ENCODE measurements at regions not wholly inside any gene's neighbourhood (a gene's known extent, or its start where the extent isn't known, plus 50 kb on each side); places are given as distances from the start of the nearest gene placed in this dataset.
"Not testable (repeated sequence)": the region's sequence is repeated elsewhere in the genome, so short reads cannot be mapped to it uniquely, and the experiment has no call there.

DNA sequence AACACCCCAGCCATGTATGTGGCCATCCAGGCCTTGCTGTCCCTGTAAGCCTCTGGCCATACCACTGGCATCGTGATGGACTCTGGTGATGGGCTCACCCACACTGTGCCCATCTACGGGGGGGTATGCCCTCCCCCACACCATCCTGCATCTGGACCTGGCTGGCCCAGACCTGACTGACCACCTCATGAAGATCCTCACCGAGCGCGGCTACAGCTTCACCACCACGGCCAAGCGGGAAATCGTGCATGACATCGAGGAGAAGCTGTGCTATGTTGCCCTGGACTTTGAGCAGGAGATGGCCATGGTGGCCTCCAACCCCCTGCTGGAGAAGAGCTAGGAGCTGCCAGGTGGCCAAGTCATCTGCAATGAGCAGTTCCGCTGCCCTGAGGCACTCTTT lies 80.4 kb upstream of the ZCCHC2 start:
- no peak for DNase-seq (ENCODE audit: low spot score)

DNA sequence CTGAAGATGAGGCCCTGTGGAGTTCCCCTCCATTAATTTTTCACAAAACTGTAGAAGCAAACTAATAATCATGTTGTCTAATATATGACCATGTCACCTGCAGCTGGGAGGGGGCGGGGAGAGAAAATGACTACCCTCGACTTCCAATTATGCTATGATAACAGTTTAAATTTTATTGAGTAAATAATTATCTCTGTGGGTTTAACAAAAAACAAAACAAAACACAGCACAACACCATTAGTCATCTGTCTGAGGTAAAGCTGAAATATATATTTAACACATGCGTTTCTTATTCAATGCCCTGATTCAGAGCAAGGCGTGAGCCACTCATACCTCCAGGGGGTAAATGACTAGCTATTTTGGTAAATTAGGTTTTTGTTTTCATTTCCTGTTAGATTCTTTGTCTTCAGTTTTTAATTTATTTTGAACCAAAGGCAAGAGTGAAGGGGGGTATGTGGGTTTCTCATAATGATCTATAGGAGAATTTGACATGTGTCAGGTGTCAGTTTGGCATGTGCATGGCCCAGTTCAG lies 77.4 kb upstream of the ZCCHC2 start:
- DNase-seq (ENCODE audit: low spot score): no peak

GRCh38 chr18:62446511-62446910 lies 76.3 kb upstream of the ZCCHC2 start:
- DNase-seq (ENCODE audit: low spot score): no peak

DNA sequence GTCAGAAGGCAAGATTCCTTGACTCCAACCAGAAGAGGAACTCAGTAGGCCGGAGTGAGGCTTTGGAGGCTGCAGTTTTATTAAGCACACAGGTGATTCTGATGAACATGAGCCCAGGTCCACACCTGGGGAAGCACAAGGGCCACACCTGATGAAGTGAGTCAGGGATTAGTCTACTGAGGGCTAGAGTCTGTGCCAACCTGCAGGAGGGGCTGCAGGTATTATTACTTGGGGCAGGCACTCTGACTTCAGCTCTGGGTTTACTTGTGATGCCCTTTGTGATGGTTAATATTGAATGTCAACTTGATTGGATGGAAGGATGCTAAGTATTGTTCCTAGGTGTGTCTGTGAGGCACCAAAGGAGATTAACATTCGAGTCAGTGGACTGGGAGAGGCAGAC lies 75.2 kb upstream of the ZCCHC2 start:
- DNase-seq (ENCODE audit: low spot score): no peak

- no peak for DNase-seq (ENCODE audit: low spot score)
Observed at GRCh38 chr18:62448426-62448825, 74.4 kb upstream of the ZCCHC2 start.

- no peak for DNase-seq (ENCODE audit: low spot score)
Observed at GRCh38 chr18:62449490-62450104, 73.2 kb upstream of the ZCCHC2 start.

DNA sequence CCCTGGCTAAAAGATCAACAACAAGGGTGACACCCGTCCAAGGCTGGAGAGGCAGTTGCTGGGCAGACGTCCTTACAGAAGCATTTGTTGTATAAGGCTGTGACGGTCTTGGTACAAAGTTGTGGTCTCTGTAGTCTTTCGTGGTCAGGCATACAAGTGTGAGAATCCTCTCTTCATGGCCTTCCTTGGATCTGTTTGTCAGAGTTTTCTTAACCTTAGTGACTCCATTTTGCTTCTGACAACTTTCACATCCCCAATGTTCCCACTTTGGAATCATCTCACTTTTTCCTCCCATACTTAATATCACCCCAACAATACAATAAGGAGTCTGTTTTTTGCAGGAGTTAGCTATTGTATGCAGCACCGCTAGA lies 72.7 kb upstream of the ZCCHC2 start:
- no peak for DNase-seq (ENCODE audit: low spot score)

DNA sequence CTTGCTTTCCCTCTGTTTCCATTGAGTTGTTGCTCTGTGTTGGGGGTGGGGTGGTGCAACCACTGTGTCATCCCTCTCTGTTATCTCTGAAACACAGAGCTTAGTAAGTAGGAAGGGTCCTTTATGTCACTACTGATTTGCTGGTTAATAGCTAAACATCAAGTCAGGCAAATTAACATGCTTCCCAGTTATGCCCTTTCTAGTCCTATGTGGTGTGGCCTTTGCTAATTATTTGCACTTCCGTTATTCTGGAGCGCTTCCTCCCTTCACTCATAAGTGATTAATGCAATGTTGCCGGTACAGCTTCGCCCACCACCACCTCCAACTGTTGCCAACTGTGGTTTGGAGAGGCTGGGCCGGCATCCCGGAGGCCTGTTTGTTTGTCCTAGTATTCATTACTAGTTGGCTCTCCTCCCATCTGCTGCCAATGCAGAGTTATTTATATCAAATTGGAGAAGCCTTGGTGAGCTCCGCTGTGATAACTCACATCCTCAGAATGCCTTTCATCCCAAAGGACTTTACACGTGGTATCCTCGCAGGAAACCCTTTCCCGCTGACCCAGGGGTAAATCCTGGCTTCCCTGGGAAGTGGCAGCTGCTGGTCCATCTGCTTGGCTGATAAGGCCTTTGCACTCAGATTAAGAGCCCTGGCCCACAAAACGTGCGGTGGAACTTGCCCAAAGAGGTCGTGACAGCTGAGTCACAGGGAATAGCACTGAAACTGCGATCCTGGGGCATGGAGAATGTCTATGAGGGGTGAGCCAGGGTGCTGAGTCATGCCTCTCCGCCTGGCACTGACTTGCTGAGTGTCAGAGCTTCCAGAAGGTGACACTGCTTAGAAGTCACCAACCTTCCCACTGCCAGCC lies 72.0 kb upstream of the ZCCHC2 start:
- peak; percentile 53 for DNase-seq (ENCODE audit: low spot score)

DNA sequence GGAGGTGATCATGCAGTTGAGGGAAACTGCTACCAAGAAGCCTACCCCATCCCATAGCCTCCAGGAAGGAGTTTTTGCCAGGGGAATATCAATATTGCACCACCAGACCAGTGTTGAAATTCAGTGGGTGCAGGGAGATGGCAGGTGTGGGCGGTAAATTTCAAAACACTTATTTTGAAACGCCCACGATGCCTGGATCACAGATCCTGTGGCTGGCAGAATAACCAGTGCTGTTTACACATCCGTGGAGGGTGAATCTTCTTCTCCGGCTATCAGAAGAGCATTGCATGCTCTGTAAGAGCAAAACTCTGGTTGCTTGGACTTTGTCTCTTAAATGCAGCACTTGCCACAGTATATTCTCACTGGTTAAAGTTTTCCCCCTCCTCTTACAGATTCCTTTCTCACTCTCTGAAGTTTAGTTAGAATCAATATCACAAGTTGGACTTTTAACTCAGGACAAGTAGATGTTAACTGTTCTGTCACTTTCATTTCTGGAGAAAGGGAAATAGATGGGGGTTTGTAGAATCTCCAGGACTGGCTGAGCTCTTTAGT lies 70.5 kb upstream of the ZCCHC2 start:
- no peak for DNase-seq (ENCODE audit: low spot score)

- DNase-seq (ENCODE audit: low spot score): no peak
Observed at GRCh38 chr18:62453864-62454263, 69.0 kb upstream of the ZCCHC2 start.

- DNase-seq (ENCODE audit: low spot score): no peak
Observed at GRCh38 chr18:62454527-62454926, 68.3 kb upstream of the ZCCHC2 start.

- DNase-seq (ENCODE audit: low spot score): no peak
Observed at GRCh38 chr18:62455222-62455621, 67.6 kb upstream of the ZCCHC2 start.

GRCh38 chr18:62457877-62458276 lies 64.9 kb upstream of the ZCCHC2 start:
- no peak for DNase-seq (ENCODE audit: low spot score)

- DNase-seq (ENCODE audit: low spot score): no peak
Observed at GRCh38 chr18:62458346-62458745, 64.5 kb upstream of the ZCCHC2 start.

DNA sequence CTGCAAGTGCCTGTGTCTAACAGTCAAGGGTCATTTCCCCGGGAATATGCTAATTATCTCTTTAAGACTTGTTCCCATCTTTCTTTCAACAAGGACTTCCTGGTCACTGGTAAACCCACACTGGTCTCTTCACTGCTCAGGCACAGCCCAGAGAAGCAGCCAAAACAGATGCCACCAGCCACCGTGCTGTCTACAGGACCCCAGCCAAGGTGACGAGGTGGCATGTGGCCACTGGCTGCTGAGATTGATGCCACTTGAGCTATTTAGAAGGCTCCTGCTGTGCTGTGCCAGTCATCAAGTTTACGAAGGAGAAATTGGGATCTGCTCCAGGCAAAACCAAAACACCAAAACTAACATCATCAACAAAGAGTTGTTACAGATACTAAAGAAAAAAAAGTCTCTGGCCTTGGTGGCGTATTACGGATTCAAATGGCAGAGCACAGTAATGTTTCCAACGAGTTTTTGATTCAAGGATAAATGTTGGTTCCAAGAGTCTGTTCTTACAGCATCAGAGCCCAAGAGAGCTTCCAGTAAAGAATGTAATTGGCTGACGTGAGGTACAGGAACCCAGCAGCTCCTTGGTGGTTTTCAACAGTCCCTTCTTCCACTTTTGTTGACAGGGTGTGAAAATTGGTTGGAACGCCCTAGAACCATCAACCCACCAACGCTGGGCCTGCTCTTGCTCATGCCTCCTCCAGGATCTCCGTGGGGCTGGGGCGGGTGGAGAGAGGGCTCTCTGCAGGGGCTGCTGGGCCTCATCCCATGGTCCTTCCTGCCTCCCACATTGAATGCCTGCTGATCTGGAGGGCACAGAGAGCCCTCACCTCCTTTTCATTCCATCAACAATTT lies 63.7 kb upstream of the ZCCHC2 start:
- no peak for DNase-seq (ENCODE audit: low spot score)

- no peak for DNase-seq (ENCODE audit: low spot score)
Observed at GRCh38 chr18:62460851-62461300, 61.9 kb upstream of the ZCCHC2 start.

GRCh38 chr18:62461591-62461990 lies 61.2 kb upstream of the ZCCHC2 start:
- DNase-seq (ENCODE audit: low spot score): no peak

GRCh38 chr18:62464266-62464665 lies 58.6 kb upstream of the ZCCHC2 start:
- DNase-seq (ENCODE audit: low spot score): no peak

DNA sequence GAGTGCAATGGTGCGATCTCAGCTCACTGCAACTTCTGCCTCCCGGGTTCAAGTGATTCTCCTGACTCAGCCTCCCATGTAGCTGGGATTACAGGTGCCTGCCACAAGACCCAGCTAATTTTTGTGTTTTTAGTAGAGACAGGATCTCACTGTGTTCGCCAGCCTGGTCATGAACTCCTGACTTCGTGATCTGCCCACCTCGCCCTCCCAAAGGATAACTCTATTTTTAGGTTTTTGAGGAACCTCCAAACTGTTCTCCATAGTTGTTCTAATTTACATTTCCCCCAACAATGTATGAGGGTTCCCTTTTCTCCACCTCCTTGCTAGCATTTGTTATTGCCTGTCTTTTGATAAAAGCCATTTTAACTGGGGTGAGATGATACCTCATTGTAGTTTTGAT lies 53.7 kb upstream of the ZCCHC2 start:
- DNase-seq (ENCODE audit: low spot score): not testable (repeated sequence)
